Neuron (in vitro differentiated cells): ENCODE measurements at regions not wholly inside any gene's neighbourhood (a gene's known extent, or its start where the extent isn't known, plus 50 kb on each side); places are given as distances from the start of the nearest gene placed in this dataset.
"Not testable (repeated sequence)": the region's sequence is repeated elsewhere in the genome, so short reads cannot be mapped to it uniquely, and the experiment has no call there.

ENCODE experiments used
- H2AFZ ChIP-seq: one replicate; pipeline ENCODE4 v1.6.1; 2013; ENCODE audit warnings: low read depth, mild to moderate bottlenecking, inconsistent platforms, low read length, moderate library complexity
- H3K27me3 ChIP-seq: one replicate; pipeline ENCODE4 v1.6.1; 2013; ENCODE audit warnings: low read length; ENCODE audit not compliant: insufficient read depth
- H3K36me3 ChIP-seq: one replicate; pipeline ENCODE4 v1.6.1; 2013; ENCODE audit warnings: low read length; ENCODE audit not compliant: insufficient read depth
- H3K4me1 ChIP-seq: one replicate; pipeline ENCODE4 v1.6.1; 2013; ENCODE audit warnings: low read length; ENCODE audit not compliant: insufficient read depth
- H3K4me3 ChIP-seq: 2 replicates; pipeline ENCODE4 v1.5.1; 2013; ENCODE audit warnings: mild to moderate bottlenecking, low read length, moderate library complexity
- H3K9me3 ChIP-seq: one replicate; pipeline ENCODE4 v1.6.1; 2013; ENCODE audit warnings: low read length

GRCh38 chr9:65393111-65393810 lies 108.3 kb upstream of the FOXD4L5 start:
- not testable (repeated sequence) for H3K27me3 ChIP-seq, H3K4me3 ChIP-seq, H3K9me3 ChIP-seq, H3K36me3 ChIP-seq, H2AFZ ChIP-seq, H3K4me1 ChIP-seq

- H3K36me3 ChIP-seq, H3K4me3 ChIP-seq, H3K4me1 ChIP-seq, H3K9me3 ChIP-seq, H3K27me3 ChIP-seq, H2AFZ ChIP-seq: not testable (repeated sequence)
These were observed 107.6 kb upstream of the FOXD4L5 start for GRCh38 chr9:65392611-65393010.

GRCh38 chr9:65389710-65390109 lies 104.7 kb upstream of the FOXD4L5 start:
- not testable (repeated sequence) for H3K4me3 ChIP-seq, H3K27me3 ChIP-seq, H3K9me3 ChIP-seq, H2AFZ ChIP-seq, H3K36me3 ChIP-seq, H3K4me1 ChIP-seq

GRCh38 chr9:65389216-65389615 lies 104.2 kb upstream of the FOXD4L5 start:
- H3K27me3 ChIP-seq, H3K36me3 ChIP-seq, H3K4me1 ChIP-seq, H3K9me3 ChIP-seq, H3K4me3 ChIP-seq, H2AFZ ChIP-seq: not testable (repeated sequence)

- not testable (repeated sequence) for H3K9me3 ChIP-seq, H3K4me1 ChIP-seq, H3K27me3 ChIP-seq, H2AFZ ChIP-seq, H3K36me3 ChIP-seq
- peak overlapping the region; percentile 5 for H3K4me3 ChIP-seq
These were observed 101.7 kb upstream of the FOXD4L5 start for GRCh38 chr9:65386699-65387098.

GRCh38 chr9:65386191-65386590 lies 101.2 kb upstream of the FOXD4L5 start:
- H3K4me1 ChIP-seq, H2AFZ ChIP-seq, H3K27me3 ChIP-seq, H3K36me3 ChIP-seq, H3K9me3 ChIP-seq: not testable (repeated sequence)
- peak overlapping the region; percentile 19 for H3K4me3 ChIP-seq

- not testable (repeated sequence) for H3K36me3 ChIP-seq, H3K27me3 ChIP-seq, H3K4me3 ChIP-seq, H3K4me1 ChIP-seq, H3K9me3 ChIP-seq, H2AFZ ChIP-seq
These were observed 100.6 kb upstream of the FOXD4L5 start for GRCh38 chr9:65385655-65386024.

GRCh38 chr9:65384759-65385654 lies 100.0 kb upstream of the FOXD4L5 start:
- H3K9me3 ChIP-seq, H3K27me3 ChIP-seq, H3K36me3 ChIP-seq: not testable (repeated sequence)

GRCh38 chr9:65384066-65384465 lies 99.1 kb upstream of the FOXD4L5 start:
- H3K27me3 ChIP-seq = not testable (repeated sequence)

More at GRCh38 chr9:65384759-65385654, 100.0 kb upstream of the FOXD4L5 start:
- not testable (repeated sequence) for H3K4me1 ChIP-seq, H3K4me3 ChIP-seq, H2AFZ ChIP-seq

GRCh38 chr9:65383646-65384045 lies 98.6 kb upstream of the FOXD4L5 start:
- not testable (repeated sequence) for H3K36me3 ChIP-seq, H2AFZ ChIP-seq, H3K4me1 ChIP-seq, H3K27me3 ChIP-seq, H3K4me3 ChIP-seq, H3K9me3 ChIP-seq

More at GRCh38 chr9:65384066-65384465, 99.1 kb upstream of the FOXD4L5 start:
- H3K36me3 ChIP-seq, H3K9me3 ChIP-seq, H3K4me3 ChIP-seq, H3K4me1 ChIP-seq, H2AFZ ChIP-seq: not testable (repeated sequence)

- not testable (repeated sequence) for H2AFZ ChIP-seq, H3K27me3 ChIP-seq, H3K9me3 ChIP-seq, H3K4me3 ChIP-seq, H3K4me1 ChIP-seq, H3K36me3 ChIP-seq
These were observed 97.8 kb upstream of the FOXD4L5 start for GRCh38 chr9:65382701-65383318.
